HFFc6 (cell line): ENCODE measurements at regions not wholly inside any gene's neighbourhood (a gene's known extent, or its start where the extent isn't known, plus 50 kb on each side); places are given as distances from the start of the nearest gene placed in this dataset.

ENCODE experiments used
- DNase-seq: peaks from one replicate; pipeline ENCODE4 v3.0.0-alpha.2; 2018
- H3K27ac Mint-ChIP-seq: 2 replicates; pipeline ENCODE4 v1.8.0; 2020; ENCODE audit warnings: mild to moderate bottlenecking, mixed read lengths
- H3K27me3 Mint-ChIP-seq: 2 replicates; pipeline ENCODE4 v1.8.0; 2021; ENCODE audit warnings: mild to moderate bottlenecking, moderate library complexity, mixed read lengths; ENCODE audit not compliant: insufficient read depth
- H3K36me3 Mint-ChIP-seq: 2 replicates; pipeline ENCODE4 v1.8.0; 2021; ENCODE audit warnings: low read depth, mixed read lengths
- H3K4me1 Mint-ChIP-seq: 2 replicates; pipeline ENCODE4 v1.8.0; 2020; ENCODE audit warnings: low read depth, mixed read lengths
- H3K4me3 Mint-ChIP-seq: 2 replicates; pipeline ENCODE4 v1.8.0; 2020; ENCODE audit warnings: mild to moderate bottlenecking, moderate library complexity, mixed read lengths
- H3K9me3 Mint-ChIP-seq: 2 replicates; pipeline ENCODE4 v1.8.0; 2020; ENCODE audit warnings: mild to moderate bottlenecking, mixed read lengths
- TF ChIP-seq, protein P1 (sequence below): fragments of 200-600 bp; sonication (generic); IDR thresholded peaks from 2 replicates; pipeline ENCODE4 v1.5.0; 2021; ENCODE audit warnings: antibody characterized with exemption, mild to moderate bottlenecking

DNA sequence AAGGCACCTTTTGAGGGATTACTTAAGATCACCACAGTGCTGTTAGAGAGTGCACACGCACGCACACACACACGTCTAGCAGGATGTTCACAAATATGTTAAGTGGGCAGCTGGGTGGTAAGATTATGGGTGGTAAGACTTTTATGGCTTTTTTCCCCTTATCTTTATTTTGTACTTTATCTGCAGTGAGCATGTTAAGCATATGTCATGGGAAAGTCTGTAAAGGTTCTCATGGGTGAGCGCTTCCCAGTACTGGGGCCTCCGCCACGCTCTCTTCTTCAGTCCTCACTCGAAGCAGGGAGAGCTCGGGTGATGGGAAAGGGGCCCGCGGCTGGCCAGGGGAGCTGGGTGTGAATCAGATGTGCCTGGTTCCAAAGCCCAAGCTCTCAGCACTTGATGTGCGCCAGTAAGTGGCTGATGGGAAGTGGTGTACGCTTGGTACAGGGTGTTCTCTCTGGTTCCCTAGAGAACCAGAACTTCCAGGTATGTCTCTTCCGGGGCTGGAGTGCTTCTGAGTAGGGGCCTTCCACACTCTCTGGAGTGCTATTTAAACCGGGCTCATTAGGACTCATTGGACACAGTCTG is 83.9 kb upstream of the YWHAQ start:
- Mint-ChIP-seq H3K9me3 (no peaks in the 10 kb centered on the region), H3K4me3 (no peak overlapping the region), H3K27ac (no peak overlapping the region), H3K4me1 (no peaks in the 10 kb centered on the region), H3K27me3 (peaks cover 3% of the 10 kb centered on the region), H3K36me3 (no peaks in the 10 kb centered on the region)
- TF ChIP-seq, protein P1, sequence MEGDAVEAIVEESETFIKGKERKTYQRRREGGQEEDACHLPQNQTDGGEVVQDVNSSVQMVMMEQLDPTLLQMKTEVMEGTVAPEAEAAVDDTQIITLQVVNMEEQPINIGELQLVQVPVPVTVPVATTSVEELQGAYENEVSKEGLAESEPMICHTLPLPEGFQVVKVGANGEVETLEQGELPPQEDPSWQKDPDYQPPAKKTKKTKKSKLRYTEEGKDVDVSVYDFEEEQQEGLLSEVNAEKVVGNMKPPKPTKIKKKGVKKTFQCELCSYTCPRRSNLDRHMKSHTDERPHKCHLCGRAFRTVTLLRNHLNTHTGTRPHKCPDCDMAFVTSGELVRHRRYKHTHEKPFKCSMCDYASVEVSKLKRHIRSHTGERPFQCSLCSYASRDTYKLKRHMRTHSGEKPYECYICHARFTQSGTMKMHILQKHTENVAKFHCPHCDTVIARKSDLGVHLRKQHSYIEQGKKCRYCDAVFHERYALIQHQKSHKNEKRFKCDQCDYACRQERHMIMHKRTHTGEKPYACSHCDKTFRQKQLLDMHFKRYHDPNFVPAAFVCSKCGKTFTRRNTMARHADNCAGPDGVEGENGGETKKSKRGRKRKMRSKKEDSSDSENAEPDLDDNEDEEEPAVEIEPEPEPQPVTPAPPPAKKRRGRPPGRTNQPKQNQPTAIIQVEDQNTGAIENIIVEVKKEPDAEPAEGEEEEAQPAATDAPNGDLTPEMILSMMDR = no peak
- no peak for DNase-seq

DNA sequence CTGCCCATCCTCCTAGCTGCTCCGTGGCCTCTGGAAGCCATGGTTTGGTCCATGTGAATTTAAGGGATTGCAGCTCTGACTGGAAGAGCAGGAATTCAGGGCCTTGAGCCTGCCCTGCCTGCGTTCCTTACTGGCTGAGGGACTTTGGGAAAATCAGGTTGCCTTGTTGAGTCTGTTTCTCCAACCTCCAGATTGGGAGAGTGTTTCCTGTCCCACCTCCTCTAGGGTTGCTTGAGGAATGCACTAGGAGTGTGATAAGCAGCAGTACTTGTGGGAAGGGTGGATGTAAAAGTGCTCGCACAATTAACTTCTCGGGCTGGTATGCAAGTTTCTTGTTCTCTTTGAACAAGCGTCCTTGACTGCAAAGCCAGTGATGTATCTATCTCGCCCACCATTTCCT is 84.4 kb upstream of the YWHAQ start:
- Mint-ChIP-seq H3K27me3 (peaks cover 3% of the 10 kb centered on the region), H3K4me1 (no peaks in the 10 kb centered on the region), H3K4me3 (no peak overlapping the region), H3K9me3 (no peaks in the 10 kb centered on the region), H3K27ac (no peak overlapping the region), H3K36me3 (no peaks in the 10 kb centered on the region)
- DNase-seq = no peak
- TF ChIP-seq, protein P1 = no peak

DNA sequence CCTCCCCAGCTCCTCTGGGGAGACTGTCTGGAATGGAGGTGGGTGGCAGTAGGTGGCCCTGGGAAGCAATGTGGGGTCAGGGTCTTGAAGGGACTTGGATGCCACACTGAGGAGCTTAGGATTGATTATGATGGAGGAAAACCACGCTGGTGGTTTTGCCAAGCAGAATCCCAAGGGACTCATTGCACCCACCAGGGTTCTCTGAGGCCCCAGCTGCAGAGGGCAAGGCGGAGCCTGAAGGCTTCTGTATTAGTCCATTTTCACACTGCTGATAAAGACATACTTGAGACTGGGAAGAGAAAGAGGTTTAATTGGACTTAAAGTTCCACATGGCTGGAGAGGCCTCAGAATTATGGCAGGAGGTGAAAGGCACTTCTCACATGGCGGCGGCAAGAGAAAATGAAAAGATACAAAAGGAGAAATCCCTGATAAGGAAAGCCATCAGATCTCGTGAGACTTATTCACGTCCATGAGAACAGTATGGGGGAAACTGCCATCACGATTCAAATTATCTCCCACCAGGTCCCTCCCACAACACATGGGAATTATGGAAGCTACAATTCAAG is 87.2 kb upstream of the YWHAQ start:
- no peak overlapping the region for H3K27ac Mint-ChIP-seq
- no peak overlapping the region for H3K4me3 Mint-ChIP-seq
- no peaks in the 10 kb centered on the region for H3K36me3 Mint-ChIP-seq
- TF ChIP-seq, protein P1 = no peak
- H3K9me3 Mint-ChIP-seq = no peaks in the 10 kb centered on the region
- no peak for DNase-seq
- peaks cover 3% of the 10 kb centered on the region for H3K27me3 Mint-ChIP-seq
- H3K4me1 Mint-ChIP-seq = peaks cover 10% of the 10 kb centered on the region; the same call in 1 of the 2 replicates

DNA sequence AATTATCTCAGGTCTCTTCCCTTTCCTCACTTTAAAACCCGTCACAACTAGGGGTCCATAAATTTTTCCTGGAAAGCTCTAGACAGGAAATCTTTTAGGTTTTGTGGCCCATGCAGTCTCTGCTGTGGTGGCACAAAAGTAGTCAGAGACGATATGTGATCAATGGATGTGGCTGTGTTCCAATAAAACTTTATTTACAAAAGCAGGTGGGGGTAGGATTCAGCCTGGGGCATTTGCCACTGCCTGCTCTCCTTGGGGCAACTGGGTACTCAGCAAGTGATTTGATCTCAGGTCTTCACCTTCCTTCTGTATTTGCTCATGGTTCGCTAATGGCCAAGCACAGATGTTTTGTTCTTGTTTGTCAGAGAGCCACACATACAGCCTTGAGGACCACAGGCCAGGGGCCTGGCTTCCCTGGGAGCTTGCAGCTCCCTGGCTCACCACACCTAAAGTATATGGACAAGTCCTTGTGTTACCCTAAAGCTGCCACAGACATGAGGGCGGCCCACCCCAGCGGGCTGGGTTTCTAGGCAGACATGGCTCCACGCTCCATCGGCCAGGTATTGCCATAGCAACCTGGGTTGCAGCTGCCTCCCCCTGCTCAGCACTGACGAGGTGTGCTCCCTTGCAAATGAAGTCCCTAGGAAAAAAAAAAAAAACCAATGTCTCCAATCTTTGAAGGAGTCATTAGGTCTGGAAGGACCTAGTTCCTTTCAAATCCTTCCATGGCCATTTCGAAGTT is 89.7 kb upstream of the YWHAQ start:
- H3K27ac Mint-ChIP-seq = no peak overlapping the region
- H3K27me3 Mint-ChIP-seq = peaks cover 12% of the 10 kb centered on the region
- no peaks in the 10 kb centered on the region for H3K36me3 Mint-ChIP-seq
- no peak for DNase-seq
- H3K4me1 Mint-ChIP-seq = peaks cover 10% of the 10 kb centered on the region; the same call in 1 of the 2 replicates
- H3K4me3 Mint-ChIP-seq = no peak overlapping the region; the same call in 1 of the 2 replicates
- H3K9me3 Mint-ChIP-seq = no peaks in the 10 kb centered on the region
- TF ChIP-seq, protein P1 = no peak

DNA sequence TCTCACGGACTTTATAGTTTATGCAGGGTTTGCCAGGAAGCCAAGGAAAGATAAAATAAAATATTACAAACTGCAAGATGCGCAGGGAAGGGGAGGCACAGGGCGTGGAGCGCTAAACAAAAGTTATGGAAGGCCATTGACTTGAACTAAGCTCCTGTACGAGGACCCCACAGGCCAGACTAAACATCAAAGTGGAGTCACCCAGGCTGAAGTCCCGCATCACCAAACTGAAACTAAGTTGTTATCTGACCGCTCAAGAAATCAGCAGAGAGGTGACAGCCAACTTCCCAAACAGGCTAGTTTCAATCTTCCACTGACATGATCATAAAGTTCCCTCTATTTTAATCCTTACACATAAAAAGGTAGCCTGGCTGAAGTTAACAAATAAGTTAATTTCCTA is 90.5 kb upstream of the YWHAQ start:
- Mint-ChIP-seq H3K9me3 (no peaks in the 10 kb centered on the region), H3K27ac (no peak overlapping the region), H3K4me3 (peak overlapping the region; percentile 54), H3K4me1 (peaks cover 10% of the 10 kb centered on the region; the same call in 1 of the 2 replicates), H3K27me3 (peaks cover 12% of the 10 kb centered on the region), H3K36me3 (no peaks in the 10 kb centered on the region)
- TF ChIP-seq, protein P1 = no peak
- no peak for DNase-seq
